Inflammatory macrophage treated with lipopolysaccharide for 4 hours (primary cell): ENCODE measurements at regions not wholly inside any gene's neighbourhood (a gene's known extent, or its start where the extent isn't known, plus 50 kb on each side); places are given as distances from the start of the nearest gene placed in this dataset.

ENCODE experiments used
- DNase-seq: peaks from one replicate; pipeline ENCODE4 v3.0.0-alpha.2; 2020

DNA sequence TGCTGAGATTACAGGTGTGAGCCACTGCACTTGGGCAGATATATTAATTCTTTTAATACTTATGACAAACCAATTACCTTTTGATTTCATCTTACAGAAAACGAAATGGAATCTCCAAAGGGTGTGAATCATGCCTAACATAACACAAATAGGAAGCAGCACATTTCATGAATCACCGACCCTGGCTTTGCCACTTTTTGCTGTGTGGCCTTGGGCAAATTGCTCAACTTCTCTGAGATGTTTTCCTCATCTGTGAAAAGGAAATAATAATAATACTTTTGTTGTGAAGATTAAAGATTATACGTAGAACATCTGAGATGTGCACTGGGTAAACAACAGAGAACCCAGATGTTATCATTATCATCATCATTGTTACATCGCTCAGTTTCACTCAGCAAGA lies 50.7 kb upstream of the FREM1 start:
- no peak for DNase-seq
